CD4-positive, alpha-beta T cell treated with Interleukin-4 for 1 hour (primary cell): ENCODE measurements at regions not wholly inside any gene's neighbourhood (a gene's known extent, or its start where the extent isn't known, plus 50 kb on each side); places are given as distances from the start of the nearest gene placed in this dataset.
"Not testable (repeated sequence)": the region's sequence is repeated elsewhere in the genome, so short reads cannot be mapped to it uniquely, and the experiment has no call there.

Experiments used
- DNase-seq, 2 donors: peaks; one replicate each; pipeline ENCODE4 v3.0.0-alpha.2; 2020 to 2022

- DNase-seq = peak; percentile 18 to 41
These were observed 156.3 kb upstream of the PZP start for GRCh38 chr12:9364224-9365176.

DNA sequence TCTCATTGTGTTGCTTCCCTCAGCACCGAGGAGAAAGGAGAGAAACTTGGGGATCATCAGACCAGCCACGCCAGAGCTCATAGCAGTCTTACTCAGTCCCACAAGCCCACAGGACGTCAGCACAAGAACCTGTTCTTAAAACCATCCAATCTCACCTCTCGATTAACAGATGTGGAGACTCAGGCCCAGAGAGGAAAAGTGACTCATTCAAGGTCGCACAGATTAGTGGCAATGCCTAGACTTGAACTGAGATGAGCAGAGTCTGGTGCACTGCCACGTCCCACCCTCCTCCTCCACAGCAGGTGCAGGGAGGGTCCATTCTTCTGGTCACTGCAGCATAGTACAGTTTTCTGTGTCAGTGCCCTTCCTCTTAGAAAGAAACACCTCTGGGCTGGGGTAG is 154.9 kb upstream of the PZP start:
- DNase-seq = no peak

DNA sequence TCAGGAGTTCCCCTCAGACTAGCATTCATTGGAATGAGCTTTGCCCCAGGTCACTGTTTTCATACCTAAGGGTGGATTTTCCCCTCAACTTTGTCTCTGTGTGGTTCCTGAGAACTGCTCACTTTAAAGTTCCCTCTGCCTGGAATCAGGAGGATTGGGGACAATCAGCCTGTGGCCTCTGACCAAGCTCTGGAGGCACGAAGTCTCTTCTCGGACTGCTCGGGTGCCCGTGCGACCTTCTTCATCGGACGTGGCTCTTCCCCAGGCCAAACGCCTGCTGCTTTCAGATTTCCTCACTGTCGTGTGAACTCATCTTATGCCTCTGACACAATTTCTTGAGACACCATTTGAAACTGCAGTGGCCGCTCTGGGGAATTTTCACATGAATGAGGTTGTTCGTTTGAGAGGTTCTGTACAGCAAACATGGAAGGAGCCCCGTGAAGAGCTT is 153.7 kb upstream of the PZP start:
- no peak for DNase-seq

GRCh38 chr12:9354009-9354754 is 146.0 kb upstream of the PZP start:
- DNase-seq = not testable (repeated sequence)

- DNase-seq = no peak
These were observed 142.9 kb upstream of the PZP start for GRCh38 chr12:9351136-9351535.

GRCh38 chr12:9349888-9350885 is 142.0 kb upstream of the PZP start:
- DNase-seq = no peak

DNA sequence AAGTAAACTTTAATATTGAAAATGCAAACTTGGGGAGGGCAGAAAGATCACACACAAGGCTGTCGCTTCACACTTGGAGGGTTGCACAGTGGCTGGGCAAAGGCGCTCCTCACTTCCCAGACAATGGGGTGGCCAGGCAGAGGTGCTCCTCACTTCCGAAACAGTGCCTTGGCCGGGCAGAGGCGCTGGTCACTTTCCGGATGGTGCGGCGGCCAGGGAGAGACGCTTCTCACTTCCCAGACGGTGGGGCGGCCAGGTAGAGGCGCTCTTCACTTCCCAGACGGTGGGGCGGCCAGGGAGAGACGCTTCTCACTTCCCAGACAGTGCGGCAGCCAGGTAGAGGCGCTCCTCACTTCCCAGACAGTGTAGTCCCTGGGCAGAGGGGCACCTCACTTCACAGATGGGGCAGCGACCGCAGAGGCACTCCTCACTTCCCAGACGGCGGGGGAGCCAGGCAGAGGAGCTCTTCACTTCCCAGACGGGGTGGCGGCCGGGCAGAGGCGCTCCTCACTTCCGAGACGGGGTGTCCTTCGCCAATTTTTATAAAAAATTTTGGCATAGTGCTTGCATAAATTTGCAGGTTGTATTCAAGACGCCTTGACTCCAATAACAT is 140.8 kb upstream of the PZP start:
- no peak for DNase-seq

- DNase-seq = no peak
These were observed 139.3 kb upstream of the PZP start for GRCh38 chr12:9347328-9348127.

GRCh38 chr12:9346866-9347327 is 138.7 kb upstream of the PZP start:
- no peak for DNase-seq

GRCh38 chr12:9345171-9345570 is 137.0 kb upstream of the PZP start:
- peak in 1 of 2 donors; percentile 23 for DNase-seq

DNA sequence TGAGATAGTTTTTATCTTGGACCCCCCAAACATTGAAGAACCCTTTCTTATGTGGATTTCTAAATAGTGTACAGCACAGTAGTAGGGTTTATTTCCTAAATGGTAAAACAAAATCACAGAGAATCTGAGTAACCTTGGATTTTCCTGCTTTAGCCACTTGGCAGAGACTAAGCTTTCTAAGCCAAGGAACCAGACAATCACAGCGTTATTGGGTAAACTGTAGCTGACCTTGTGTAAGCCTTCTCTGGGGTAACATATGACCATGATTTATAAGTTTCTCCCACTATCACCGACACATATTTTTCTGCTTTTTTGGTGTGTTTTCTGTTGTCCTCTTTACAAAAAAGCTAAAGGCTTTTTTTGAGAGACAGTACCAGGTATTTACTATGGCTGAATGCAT is 136.3 kb upstream of the PZP start:
- DNase-seq = no peak

GRCh38 chr12:9343731-9344130 is 135.5 kb upstream of the PZP start:
- no peak for DNase-seq

DNA sequence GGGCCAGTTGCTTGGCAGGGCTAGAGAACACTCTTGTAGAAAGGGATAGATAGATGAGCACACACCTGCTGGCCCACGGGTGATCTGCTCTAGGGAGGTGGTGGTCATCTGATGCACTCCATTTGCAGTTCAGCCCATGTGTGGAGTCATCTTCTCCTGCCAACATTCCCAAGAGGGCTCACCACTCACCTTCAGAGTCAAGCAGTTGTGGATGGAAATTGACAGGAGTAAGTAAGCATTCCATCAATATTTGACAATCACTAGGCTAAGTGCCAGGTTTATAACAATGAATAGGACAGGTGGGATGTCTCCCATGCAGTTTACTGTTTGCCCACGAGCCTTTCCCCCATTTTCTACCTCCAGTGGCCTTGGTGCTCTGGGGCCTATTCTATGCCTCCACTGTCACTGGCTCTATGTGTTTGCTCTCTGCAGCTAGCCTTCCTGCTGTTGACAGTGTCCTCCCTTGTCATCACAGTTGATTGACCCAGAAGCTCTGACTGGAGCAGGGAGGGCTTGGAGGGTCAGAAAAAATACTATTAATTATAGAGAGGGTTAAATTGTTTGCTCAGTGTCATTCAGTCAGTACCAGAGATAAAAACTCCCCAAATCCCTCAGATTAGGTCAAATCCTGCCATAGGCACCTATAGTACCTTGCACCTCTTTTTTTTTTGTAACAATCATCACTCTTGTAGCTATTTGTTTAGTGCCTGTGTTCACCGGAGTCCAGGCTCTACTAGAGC is 134.6 kb upstream of the PZP start:
- no peak for DNase-seq

DNA sequence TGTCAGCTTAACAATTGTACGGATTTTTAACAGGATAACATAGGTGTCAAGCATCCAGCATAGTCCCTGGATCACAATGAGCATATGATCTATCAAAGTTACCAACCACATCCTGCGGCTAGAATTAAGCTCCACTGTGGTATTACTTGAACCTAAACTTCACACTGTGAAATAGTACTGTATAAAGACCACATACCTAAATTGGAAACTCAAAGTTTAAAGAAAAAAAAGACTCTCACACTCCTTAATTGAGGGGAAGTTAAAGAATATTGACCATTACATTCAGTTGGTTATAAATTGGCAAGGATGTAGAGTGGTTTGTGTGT is 133.0 kb upstream of the PZP start:
- DNase-seq = peak in 1 of 2 donors; percentile 20

DNA sequence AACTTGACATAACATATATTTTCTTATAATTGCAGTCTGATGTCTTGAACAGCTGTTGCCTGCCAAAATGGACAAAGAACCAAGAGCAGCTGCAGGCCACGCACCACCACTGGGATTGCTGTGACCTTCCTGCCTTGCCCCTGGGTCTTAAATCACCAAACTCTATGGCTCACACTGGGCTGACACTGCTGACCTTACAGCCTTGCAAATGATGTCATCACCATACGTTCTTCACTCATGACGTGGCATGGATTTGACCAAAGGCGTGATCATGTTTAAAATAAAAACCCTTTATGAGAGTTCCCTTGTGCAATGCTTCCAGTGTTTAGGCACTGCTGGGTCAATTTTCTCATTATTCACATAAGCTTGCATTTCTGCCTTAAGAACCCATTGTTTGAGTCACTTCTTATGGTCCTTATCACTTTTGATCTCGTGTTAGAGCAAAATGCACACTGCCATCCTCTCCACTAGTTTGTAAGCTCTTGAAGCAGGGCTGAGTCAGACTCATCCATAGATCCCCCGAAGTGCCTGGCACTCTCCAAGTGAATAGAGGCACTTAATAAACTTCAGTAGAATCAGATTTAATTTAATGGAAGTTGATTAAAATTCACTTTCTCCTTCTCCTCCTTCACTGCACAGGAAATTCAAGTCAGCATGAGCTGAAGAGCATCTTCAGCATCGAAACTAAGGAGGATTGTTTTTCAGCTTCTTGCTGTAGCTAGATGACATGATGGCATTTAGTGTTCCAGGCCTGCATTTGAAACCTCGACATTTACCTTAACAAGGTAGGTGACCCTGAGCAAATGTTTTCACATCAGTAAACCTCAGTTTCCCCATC is 132.4 kb upstream of the PZP start:
- no peak for DNase-seq

DNA sequence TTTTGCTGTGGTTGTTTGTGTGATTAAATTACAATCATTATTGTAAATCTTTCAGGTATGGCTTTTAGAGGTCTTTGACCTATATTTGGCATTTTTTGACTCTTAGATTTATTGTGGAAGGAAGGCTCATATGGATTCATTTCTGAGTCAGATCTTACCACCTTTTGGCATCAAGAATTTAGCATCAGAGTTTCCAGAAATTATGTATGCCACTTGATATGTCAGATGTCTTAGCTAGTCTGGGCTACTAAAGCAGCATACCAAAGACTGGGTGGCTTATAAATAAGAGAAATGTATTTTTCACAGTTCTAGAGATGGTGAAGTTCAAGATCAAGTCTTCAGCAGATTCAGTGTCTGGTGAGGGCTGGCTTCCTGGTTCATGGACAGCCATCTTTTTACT is 129.5 kb upstream of the PZP start:
- DNase-seq = no peak

GRCh38 chr12:9336375-9337011 is 128.3 kb upstream of the PZP start:
- DNase-seq = not testable (repeated sequence)

DNA sequence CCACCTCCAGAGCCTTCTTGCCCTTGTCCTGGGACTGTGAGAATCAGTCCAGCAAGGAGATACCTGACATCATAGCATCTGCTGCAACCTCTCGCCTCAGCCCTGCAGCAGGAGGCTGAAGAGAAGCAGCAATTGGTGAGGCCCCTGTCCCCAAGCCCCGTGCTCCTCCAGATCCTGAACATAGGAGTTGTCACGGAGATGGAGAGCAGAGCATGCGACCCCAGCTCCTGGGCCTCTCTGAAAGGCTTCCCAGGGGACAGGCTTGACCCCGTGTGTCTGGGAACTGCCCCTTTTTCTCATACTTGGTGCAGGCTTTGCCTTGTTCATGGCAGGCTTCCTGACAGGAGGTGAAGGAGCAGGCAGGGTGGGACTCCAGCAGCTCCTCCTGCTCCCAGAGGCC is 127.7 kb upstream of the PZP start:
- no peak for DNase-seq

DNA sequence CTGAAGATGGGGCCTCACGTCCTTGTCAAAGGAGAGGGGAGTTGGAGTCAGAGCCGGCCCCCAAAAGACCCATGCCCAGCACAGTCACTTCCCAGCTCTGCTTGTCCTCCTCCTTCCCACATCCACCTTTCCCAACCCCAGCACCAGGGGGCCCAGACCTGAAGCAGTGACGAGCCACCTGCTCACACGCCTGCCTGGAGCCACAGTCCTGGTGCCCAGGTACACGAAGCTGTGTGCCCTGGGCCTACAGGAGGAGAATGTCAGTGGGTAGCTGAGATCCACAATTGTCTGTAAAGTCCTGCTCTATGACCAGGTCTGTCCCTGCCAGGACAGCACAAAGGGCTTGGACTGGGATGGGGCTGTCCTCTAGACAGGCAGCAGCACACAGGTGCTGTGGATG is 126.8 kb upstream of the PZP start:
- DNase-seq = no peak
